SK-N-SH (cell line): ENCODE measurements at regions not wholly inside any gene's neighbourhood (a gene's known extent, or its start where the extent isn't known, plus 50 kb on each side); places are given as distances from the start of the nearest gene placed in this dataset.

Experiments used
- CTCF ChIA-PET: fragments of 300-600, 350-600 bp; formaldehyde crosslinking; extraction: SDS; loops from one replicate; lab custom pipeline; 2021; lab: Yijun Ruan, JAX
- POLR2A ChIA-PET: fragments of 350-600 bp; sonication (Branson Sonifier 250); formaldehyde crosslinking; extraction: SDS; loops from one replicate; lab custom pipeline; 2020; ENCODE audit warnings: antibody characterized with exemption, inconsistent platforms; lab: Yijun Ruan, JAX
- DNase-seq: peaks from one replicate; pipeline ENCODE4 v3.0.0; 2012
- H2AFZ ChIP-seq: fragments of 200-600 bp; sonication (generic); 2 replicates; pipeline ENCODE4 v1.8.1; 2016; ENCODE audit warnings: antibody characterized with exemption, mild to moderate bottlenecking, low read depth
- H3F3A ChIP-seq: fragments of 200-600 bp; sonication (generic); replicated peaks from 2 replicates; pipeline ENCODE3; 2016; ENCODE audit warnings: antibody characterized with exemption, mild to moderate bottlenecking; ENCODE audit not compliant: insufficient read depth
- H3K27ac ChIP-seq, 2 experiments: fragments of 200-500 bp in 1 of 2; fragments of 200-600 bp in 1 of 2; sonication (Bioruptor generic) in 1 of 2; sonication (generic), shearing (Covaris generic) in 1 of 2; 2 replicates each; pipeline versions ENCODE4 v1.5.1 to v1.6.1; 2014 to 2016; ENCODE audit warnings: low read depth in 2 of 2, inconsistent platforms in 1 of 2, low read length in 1 of 2, mild to moderate bottlenecking in 1 of 2, mixed read lengths in 1 of 2
- H3K27me3 ChIP-seq: fragments of 200-600 bp; sonication (generic), shearing (Covaris generic); 2 replicates; pipeline ENCODE4 v1.6.1; 2016; ENCODE audit warnings: mixed run types; ENCODE audit not compliant: insufficient read depth
- H3K36me3 ChIP-seq, 2 experiments: fragments of 200-500 bp in 1 of 2; fragments of 200-600 bp in 1 of 2; sonication (Bioruptor generic) in 1 of 2; sonication (generic) in 1 of 2; replicated peaks in 1 of 2; 2 replicates each; pipeline versions ENCODE3 to v1.5.1; 2014 to 2016; ENCODE audit warnings: low read length in 1 of 2, mild to moderate bottlenecking in 1 of 2; ENCODE audit not compliant: insufficient read depth in 2 of 2, control insufficient read depth in 1 of 2
- H3K4me1 ChIP-seq, 2 experiments: fragments of 200-500 bp in 1 of 2; fragments of 200-600 bp in 1 of 2; sonication (Bioruptor generic) in 1 of 2; sonication (generic), shearing (Covaris generic) in 1 of 2; 2 replicates each; pipeline versions ENCODE4 v1.5.1 to v1.6.1; 2014 to 2016; ENCODE audit warnings: low read depth in 1 of 2, low read length in 1 of 2, mixed run types in 1 of 2; ENCODE audit not compliant: insufficient read depth in 2 of 2, control insufficient read depth in 1 of 2
- H3K4me2 ChIP-seq: fragments of 200-600 bp; sonication (generic), shearing (Covaris generic); 2 replicates; pipeline ENCODE4 v1.6.1; 2017; ENCODE audit warnings: mixed run types
- H3K4me3 ChIP-seq, 2 experiments: fragments of 200-500 bp in 1 of 2; fragments of 200-600 bp in 1 of 2; sonication (Bioruptor generic) in 1 of 2; sonication (generic), shearing (Covaris generic) in 1 of 2; 2 replicates each; pipeline versions ENCODE4 v1.5.1 to v1.8.1; 2014 to 2016; ENCODE audit warnings: low read depth in 2 of 2, inconsistent platforms in 1 of 2, low read length in 1 of 2, mild to moderate bottlenecking in 1 of 2, mixed read lengths in 1 of 2, moderate library complexity in 1 of 2
- H3K79me2 ChIP-seq: fragments of 200-600 bp; sonication (generic); 2 replicates; pipeline ENCODE4 v1.8.1; 2017; ENCODE audit warnings: mild to moderate bottlenecking; ENCODE audit not compliant: insufficient read depth
- H3K9ac ChIP-seq: fragments of 200-600 bp; sonication (generic); 2 replicates; pipeline ENCODE4 v1.6.1; 2017; ENCODE audit warnings: mixed run types
- H3K9me2 ChIP-seq: fragments of 200-600 bp; sonication (generic); 2 replicates; pipeline ENCODE4 v1.6.1; 2017; ENCODE audit warnings: mixed run types
- H3K9me3 ChIP-seq: fragments of 200-600 bp; sonication (generic); 2 replicates; pipeline ENCODE4 v1.6.1; 2017; ENCODE audit warnings: mixed run types, mild to moderate bottlenecking, moderate library complexity
- H4K20me1 ChIP-seq: fragments of 200-600 bp; sonication (generic); 2 replicates; pipeline ENCODE4 v1.6.1; 2017; ENCODE audit warnings: mild to moderate bottlenecking, mixed run types; ENCODE audit not compliant: insufficient read depth
- FOSL2 ChIP-seq: IDR thresholded peaks from 2 replicates; pipeline ENCODE4 v1.4.0; 2012; ENCODE audit warnings: low read depth, mild to moderate bottlenecking, moderate library complexity, borderline replicate concordance
- GABPA ChIP-seq: IDR thresholded peaks from 2 replicates; pipeline ENCODE4 v1.4.0; 2012; ENCODE audit warnings: low read depth, mild to moderate bottlenecking
- GATA2 ChIP-seq: sonication (generic); formaldehyde crosslinking; IDR thresholded peaks from 2 replicates; pipeline ENCODE4 v1.5.0; 2020; ENCODE audit warnings: mild to moderate bottlenecking, missing genetic modification reagents
- MEF2A ChIP-seq: IDR thresholded peaks from 2 replicates; pipeline ENCODE4 v1.4.0; 2012; ENCODE audit warnings: low read depth, borderline replicate concordance
- MXI1 ChIP-seq: IDR thresholded peaks from 2 replicates; pipeline ENCODE4 v1.6.1; 2012; ENCODE audit warnings: mild to moderate bottlenecking, low read depth, low read length, improper control_type of control experiment
- RFX5 ChIP-seq: IDR thresholded peaks from 2 replicates; pipeline ENCODE4 v1.6.1; 2012; ENCODE audit warnings: mild to moderate bottlenecking, improper control_type of control experiment, low read length
- SIN3A ChIP-seq: IDR thresholded peaks from 2 replicates; pipeline ENCODE4 v1.6.1; 2012; ENCODE audit warnings: low read depth, mild to moderate bottlenecking, low read length, moderate library complexity, borderline replicate concordance
- USF2 ChIP-seq: fragments of 150-350 bp; IDR thresholded peaks from 2 replicates; pipeline ENCODE4 v1.6.1; 2017; ENCODE audit warnings: antibody characterized with exemption, low read length, low read depth, borderline replicate concordance
- WGBS: methylation state at CpG from one replicate; pipeline ENCODE4 v1.1.6; 2017; ENCODE audit warnings: low lambda C conversion rate; 5-methylcytosine and 5-hydroxymethylcytosine counted together
- TF ChIP-seq, protein P1 (sequence below): IDR thresholded peaks from 2 replicates; pipeline ENCODE4 v1.6.1; 2012; ENCODE audit warnings: mild to moderate bottlenecking, low read depth, low read length, moderate library complexity
- TF ChIP-seq, protein P2 (sequence below): IDR thresholded peaks from 2 replicates; pipeline ENCODE4; 2012
- TF ChIP-seq, protein P3 (sequence below): IDR thresholded peaks from 2 replicates; pipeline ENCODE4 v1.4.0; 2012; ENCODE audit warnings: low read depth, borderline replicate concordance

GRCh38 chr18:67433971-67434370 lies 82.5 kb downstream of the DSEL start (continued):
- TF ChIP-seq, protein P1, sequence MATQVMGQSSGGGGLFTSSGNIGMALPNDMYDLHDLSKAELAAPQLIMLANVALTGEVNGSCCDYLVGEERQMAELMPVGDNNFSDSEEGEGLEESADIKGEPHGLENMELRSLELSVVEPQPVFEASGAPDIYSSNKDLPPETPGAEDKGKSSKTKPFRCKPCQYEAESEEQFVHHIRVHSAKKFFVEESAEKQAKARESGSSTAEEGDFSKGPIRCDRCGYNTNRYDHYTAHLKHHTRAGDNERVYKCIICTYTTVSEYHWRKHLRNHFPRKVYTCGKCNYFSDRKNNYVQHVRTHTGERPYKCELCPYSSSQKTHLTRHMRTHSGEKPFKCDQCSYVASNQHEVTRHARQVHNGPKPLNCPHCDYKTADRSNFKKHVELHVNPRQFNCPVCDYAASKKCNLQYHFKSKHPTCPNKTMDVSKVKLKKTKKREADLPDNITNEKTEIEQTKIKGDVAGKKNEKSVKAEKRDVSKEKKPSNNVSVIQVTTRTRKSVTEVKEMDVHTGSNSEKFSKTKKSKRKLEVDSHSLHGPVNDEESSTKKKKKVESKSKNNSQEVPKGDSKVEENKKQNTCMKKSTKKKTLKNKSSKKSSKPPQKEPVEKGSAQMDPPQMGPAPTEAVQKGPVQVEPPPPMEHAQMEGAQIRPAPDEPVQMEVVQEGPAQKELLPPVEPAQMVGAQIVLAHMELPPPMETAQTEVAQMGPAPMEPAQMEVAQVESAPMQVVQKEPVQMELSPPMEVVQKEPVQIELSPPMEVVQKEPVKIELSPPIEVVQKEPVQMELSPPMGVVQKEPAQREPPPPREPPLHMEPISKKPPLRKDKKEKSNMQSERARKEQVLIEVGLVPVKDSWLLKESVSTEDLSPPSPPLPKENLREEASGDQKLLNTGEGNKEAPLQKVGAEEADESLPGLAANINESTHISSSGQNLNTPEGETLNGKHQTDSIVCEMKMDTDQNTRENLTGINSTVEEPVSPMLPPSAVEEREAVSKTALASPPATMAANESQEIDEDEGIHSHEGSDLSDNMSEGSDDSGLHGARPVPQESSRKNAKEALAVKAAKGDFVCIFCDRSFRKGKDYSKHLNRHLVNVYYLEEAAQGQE, result no peak
- no peak for TF ChIP-seq USF2
- TF ChIP-seq FOSL2, result no peak
- no peak for TF ChIP-seq MXI1

- Histone ChIP-seq H3K4me3 (no peak overlapping the region), H3K9me2 (no peaks in the 10 kb centered on the region), H3K79me2 (no peaks in the 10 kb centered on the region), H3K4me1 (peaks cover 0 to 3% of the 10 kb centered on the region in 2 experiments; a peak in 1 of 4 replicates), H3K36me3 (peaks cover 0 to 5% of the 10 kb centered on the region in 2 experiments), H3K4me2 (no peak overlapping the region), H3K9me3 (no peaks in the 10 kb centered on the region), H3K27ac (no peak overlapping the region), H3F3A (peaks cover 21% of the 10 kb centered on the region), H3K27me3 (no peaks in the 10 kb centered on the region), H2AFZ (no peak overlapping the region), H3K9ac (no peak overlapping the region), H4K20me1 (no peaks in the 10 kb centered on the region)
- WGBS, result 89% methylated on average over 4 of the region's 4 CpGs
- POLR2A ChIA-PET, result no interaction called here
- CTCF ChIA-PET, result no interaction called here
- no peak for DNase-seq
- TF ChIP-seq RFX5 (no peak), SIN3A (no peak), GABPA (no peak), GATA2 (no peak), MEF2A (no peak)
- TF ChIP-seq, protein P2, sequence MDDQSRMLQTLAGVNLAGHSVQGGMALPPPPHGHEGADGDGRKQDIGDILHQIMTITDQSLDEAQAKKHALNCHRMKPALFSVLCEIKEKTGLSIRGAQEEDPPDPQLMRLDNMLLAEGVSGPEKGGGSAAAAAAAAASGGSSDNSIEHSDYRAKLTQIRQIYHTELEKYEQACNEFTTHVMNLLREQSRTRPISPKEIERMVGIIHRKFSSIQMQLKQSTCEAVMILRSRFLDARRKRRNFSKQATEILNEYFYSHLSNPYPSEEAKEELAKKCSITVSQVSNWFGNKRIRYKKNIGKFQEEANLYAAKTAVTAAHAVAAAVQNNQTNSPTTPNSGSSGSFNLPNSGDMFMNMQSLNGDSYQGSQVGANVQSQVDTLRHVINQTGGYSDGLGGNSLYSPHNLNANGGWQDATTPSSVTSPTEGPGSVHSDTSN, result no peak
- TF ChIP-seq, protein P3, sequence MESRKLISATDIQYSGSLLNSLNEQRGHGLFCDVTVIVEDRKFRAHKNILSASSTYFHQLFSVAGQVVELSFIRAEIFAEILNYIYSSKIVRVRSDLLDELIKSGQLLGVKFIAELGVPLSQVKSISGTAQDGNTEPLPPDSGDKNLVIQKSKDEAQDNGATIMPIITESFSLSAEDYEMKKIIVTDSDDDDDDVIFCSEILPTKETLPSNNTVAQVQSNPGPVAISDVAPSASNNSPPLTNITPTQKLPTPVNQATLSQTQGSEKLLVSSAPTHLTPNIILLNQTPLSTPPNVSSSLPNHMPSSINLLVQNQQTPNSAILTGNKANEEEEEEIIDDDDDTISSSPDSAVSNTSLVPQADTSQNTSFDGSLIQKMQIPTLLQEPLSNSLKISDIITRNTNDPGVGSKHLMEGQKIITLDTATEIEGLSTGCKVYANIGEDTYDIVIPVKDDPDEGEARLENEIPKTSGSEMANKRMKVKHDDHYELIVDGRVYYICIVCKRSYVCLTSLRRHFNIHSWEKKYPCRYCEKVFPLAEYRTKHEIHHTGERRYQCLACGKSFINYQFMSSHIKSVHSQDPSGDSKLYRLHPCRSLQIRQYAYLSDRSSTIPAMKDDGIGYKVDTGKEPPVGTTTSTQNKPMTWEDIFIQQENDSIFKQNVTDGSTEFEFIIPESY, result no peak
These were observed 83.7 kb downstream of the DSEL start for GRCh38 chr18:67432806-67433205.
